ENCODE measurements at regions not wholly inside any gene's neighbourhood (a gene's known extent, or its start where the extent isn't known, plus 50 kb on each side); places are given as distances from the start of the nearest gene placed in this dataset.
"Not testable (repeated sequence)": the region's sequence is repeated elsewhere in the genome, so short reads cannot be mapped to it uniquely, and the experiment has no call there.

DNA sequence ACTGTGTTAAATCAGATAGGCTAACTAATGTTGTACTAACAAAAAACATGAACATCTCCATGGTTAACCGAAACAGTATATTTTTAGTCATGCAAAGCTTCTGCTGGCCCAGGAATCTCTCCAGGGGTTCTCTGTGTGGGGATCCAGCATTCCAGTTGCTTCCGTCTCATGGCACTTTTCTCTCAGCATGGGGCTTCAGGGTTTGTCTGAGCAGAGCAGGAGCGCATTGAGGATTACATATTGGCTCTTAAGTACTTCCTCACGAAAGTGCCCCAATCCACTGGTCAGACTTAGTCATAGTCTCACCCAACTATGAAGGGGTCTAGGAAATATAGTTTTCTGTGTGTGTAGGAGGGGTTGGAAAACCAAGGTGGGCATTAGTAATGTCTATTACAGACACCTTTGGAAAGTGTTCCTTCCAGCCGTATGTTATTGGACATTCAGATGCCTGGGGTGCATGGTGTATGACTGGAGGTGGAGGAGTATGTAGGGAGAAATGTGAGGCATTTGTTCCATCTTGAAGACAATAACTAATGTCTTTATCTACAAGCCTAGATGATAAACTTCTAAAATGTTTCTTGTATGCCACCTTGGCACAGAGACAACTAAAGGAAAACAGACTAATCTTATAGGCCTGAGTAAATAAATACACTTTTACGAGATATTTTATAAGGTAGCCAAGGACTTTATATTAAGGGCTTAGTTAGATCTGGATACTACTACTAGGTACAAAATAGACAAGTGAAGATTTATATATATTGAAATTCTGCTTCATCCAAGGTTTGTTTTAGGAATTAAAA is 123.8 kb upstream of the ZEB2 start:
- no peak for DNase-seq (ENCODE audit: low read depth in 2 of 2)

DNA sequence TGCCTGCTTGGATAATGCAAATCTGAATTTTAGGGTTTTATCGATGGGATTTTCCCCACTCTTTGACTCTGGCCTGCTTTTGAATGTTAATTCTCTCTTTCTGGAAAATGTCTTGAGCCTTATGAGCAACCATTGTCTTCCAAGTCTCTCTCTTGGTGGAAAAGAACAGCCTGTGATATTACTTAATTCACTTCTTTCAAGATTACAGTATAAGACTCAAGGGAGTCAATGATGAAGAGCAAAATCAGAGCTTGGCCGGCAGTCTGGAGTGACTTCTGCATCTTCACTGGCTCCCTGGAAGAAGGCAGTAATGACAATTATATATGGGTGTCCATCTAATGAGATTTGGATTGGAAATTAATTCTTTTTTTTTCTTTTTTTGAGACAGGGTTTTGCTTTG is 122.9 kb upstream of the ZEB2 start:
- no peak for DNase-seq (ENCODE audit: low read depth in 2 of 2)

DNA sequence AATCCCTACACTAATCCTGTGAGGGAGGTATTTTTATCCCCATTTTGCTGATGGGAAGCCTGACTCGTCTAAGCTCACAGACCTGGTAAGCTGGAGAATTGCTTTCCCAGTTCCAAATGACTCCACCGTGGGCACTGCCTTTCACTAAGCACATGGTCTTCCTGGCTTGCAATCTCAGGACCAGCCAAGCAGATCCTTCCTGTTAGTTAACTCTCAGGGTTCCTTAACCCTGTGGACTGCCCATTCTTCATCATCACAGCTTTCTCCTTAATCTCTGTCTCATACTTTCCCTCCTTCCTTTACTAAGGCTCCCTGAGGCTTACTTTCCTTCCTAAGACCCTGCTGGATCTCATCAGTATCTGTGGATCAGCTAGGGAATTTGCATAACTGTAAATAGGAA is 122.2 kb upstream of the ZEB2 start:
- DNase-seq (ENCODE audit: low read depth in 2 of 2): no peak

DNA sequence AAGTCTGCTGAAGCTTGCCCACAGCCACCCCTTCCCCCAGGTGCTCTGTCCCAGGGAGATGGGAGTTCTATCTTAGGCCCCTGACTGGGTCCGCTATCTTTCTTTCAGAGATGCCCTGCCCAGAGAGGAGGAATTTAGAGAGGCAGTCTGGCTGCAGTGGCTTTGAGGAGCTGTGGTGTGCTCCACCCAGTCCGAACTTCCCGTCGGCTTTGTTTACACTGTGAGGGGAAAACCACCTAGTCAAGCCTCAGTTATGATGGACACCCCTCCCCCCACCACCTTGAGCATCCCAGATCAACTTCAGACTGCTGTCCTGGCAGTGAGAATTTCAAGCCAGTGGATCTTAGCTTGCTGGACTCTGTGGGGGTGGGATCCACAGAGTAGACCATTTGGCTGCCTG is 118.3 kb upstream of the ZEB2 start:
- not testable (repeated sequence) for DNase-seq (ENCODE audit: low read depth in 2 of 2)

DNA sequence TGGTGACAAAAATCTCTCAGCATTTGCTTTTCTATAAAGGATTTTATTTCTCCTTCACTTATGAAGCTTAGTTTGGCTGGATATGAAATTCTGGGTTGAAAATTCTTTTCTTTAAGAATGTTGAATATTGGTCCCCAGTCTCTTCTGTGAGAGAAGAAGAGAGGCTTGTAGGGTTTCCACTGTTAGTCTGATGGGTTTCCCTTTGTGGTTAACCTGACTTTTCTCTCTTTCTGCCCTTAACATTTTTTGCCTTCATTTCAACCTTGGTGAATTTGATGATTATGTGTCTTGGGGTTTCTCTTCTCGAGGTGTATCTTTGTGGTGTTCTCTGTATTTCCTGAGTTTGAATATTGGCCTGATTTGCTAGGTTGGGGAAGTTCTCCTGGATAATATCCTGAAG is 116.9 kb upstream of the ZEB2 start:
- not testable (repeated sequence) for DNase-seq (ENCODE audit: low read depth in 2 of 2)

DNA sequence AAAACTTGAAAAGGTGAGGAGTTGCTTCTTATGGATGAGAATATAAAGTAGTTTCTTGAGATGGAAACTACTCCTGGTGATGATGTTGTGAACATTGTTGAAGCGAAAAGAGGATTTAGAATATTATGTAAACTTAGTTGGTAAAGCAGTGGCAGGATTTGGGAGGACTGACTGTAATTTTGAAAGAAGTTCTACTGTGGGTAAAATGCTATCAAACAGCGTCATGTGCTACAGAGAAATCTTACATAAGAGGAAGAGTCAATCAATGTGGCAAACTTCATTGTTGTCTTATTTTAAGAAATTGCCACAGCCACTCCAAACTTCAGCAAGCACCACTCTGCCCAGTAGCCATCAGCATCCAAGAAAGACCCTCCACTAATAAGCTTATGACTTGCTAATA is 112.9 kb upstream of the ZEB2 start:
- DNase-seq (ENCODE audit: low read depth in 2 of 2): no peak

DNA sequence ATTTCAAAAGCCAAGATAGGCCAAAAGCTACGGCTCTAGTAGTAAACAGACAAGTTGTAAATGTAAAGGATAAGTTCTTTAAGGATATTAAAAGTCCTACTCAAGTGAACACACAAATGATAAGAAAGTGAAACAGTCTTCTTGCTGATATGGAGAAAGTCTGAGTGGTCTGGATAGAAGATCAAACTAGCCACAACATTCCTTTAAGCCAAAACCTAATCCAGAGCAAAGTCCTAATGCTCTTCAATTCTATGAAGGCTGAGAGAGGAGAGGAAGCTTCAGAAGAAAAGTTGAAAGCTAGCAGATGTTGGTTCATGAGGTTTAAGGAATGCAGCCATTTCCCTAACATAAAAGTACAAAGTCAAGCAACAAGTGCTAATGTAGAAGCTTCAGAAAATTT is 111.7 kb upstream of the ZEB2 start:
- no peak for DNase-seq (ENCODE audit: low read depth in 2 of 2)

DNA sequence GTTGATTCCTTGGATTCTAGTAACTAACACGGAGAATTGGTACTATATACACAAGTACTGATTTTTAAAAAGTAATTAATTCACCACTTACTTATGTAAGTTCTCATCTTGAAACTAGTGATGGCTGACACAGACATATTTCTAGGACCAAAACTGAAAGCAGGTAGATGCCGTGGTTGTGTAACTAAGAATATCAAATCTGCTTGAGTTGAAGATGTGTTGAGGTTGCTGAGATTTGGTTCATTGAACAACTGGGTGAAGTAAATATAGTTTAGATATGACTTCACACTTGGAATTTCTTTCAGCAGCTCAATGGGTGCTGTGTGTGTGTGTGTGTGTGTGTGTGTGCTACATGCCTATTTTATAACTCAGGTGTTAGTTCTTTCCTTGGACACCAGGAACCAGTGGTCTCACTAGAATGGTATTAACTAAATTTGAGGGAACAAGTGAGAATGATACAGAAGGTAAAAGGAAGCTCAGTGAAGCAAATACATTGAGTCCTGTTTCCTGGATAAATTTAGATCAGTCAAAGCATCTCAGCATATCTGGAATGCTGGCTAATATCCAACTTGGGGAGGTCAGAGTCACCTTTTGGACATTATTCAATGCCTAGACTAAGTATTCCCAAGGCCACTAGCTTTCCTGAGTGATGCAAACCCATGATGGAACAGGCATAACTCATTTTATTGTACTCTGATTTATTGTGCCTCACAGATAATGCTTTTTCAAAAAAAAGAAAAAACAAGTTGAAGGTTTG is 110.7 kb upstream of the ZEB2 start:
- no peak for DNase-seq (ENCODE audit: low read depth in 2 of 2)

DNA sequence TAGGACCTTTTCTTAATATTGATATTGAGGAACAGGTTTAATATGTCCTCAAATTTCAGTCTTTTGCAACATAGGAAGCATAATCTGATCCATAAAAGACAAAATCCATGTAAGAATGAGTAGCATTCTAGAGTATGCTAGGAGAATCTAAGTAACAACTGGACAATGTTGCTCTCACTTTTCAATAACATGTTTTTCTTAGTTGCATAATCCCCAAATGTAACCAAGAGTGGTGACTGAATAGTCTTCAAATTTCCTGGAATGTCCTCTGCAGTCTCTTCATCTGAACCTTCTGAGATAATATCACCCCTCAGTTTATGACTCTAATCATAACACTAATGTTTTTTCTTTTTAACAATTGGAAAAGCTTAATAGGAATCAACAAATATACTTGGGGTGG is 110.0 kb upstream of the ZEB2 start:
- DNase-seq (ENCODE audit: low read depth in 2 of 2): no peak

DNA sequence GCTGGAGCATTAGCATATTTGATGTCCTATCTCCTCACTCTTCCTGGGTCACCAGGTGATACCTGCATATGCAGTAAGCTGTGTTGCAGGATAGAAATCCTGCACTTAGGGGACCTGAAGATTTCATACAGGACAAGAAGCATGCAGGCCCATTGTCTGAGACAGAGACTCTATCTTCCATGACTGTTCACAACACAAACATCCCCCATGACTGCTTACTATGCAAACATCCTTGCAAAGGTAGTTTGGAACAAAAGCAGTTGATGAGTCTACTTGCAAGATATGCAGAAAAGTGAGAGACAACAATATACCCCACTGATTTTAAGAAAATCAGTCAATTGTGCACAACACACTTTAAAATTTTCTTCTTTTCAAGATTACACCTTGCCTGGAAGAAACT is 108.6 kb upstream of the ZEB2 start:
- no peak for DNase-seq (ENCODE audit: low read depth in 2 of 2)

DNA sequence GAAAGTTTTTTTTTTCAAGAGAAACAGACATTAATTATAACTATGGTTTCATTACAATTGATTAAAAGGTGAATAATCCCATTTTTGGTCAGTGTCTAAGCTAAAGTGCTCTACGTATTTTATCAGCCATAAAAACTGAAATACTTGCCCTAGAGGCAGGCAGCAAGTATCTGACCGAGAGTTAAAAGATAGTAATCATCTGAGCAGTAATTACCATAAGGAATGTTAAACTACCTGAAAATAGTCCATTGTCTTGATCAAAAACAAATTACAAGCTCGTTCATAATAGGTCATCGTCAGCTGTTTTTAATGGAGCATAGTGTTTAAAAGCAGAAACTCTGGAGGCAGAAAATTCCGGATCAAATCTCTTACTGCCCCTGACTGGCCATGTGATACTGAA is 105.7 kb upstream of the ZEB2 start:
- no peak for DNase-seq (ENCODE audit: low read depth in 2 of 2)

DNA sequence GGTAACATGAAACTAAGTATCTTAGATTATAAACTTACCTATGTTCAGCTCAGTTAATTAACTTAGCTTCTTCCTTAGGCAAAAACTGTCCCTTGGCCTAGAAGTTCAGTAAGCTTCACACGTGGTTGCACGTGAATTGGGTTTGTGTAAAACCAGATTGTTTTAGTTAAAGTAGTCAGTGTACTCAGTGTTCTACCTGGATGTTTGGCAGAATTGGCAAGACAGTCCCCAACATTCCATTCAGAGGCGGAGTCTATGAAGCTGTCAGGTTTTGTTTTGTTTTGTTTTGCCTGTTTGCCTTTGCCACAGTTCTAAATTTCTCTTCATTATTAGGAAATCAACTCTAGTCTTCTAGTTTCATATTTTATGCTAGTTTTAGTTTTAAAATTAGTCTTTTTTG is 105.3 kb upstream of the ZEB2 start:
- no peak for DNase-seq (ENCODE audit: low read depth in 2 of 2)

DNA sequence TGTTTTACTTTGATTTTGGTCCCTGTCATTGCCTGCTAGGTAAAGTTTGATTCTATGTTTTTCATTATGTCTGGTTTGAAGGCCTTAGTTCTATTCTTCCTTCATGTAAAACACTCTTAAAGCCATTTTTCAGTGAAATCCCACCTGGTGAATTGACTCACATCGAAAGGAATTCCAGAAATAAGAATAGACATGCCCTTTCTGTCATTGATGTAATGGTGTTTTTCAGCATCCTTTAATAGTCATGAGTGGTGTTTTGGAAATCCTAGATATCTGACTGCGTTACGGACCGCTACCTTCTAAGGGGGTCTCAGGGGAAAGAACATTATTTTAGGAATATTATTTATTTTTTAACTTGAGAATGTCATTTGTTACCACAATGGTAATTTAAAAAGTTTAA is 104.5 kb upstream of the ZEB2 start:
- no peak for DNase-seq (ENCODE audit: low read depth in 2 of 2)

DNA sequence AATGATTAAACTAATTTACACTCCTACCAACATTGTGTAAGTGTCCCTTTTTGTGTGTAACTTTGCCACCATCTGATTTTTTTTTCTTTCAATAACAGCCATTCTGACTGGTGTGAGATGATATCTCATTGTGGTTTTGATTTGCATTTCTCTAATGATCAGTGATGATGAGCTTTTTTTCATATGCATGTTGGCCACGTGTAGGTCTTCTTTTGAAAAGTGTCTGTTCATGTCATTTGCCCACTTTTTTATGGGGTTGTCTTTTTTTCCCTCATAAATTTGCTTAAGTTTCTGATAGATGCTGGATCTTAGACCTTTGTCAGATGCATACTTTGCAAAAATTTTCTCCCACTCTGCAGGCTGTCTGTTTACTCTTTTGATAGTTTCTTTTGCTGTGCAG is 102.5 kb upstream of the ZEB2 start:
- DNase-seq (ENCODE audit: low read depth in 2 of 2): not testable (repeated sequence)

DNA sequence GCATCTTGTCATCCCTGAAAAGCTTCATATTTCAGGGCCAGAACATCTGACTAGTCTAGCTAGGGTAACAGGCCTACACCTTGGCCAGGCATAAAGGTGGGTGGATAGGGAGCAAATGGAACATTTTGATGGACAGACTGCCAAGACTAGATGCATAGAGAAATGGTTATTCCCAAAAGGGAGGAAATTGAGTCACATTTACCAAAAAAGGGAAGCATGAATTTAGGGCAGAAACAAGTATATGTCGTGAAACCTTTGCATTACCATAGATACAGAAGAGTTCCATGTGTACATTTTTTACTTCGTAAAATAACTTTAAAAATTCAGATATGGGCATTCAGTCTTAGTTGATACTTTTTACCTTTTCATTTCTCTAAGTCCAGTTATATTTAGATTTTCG is 101.3 kb upstream of the ZEB2 start:
- DNase-seq (ENCODE audit: low read depth in 2 of 2): no peak

DNA sequence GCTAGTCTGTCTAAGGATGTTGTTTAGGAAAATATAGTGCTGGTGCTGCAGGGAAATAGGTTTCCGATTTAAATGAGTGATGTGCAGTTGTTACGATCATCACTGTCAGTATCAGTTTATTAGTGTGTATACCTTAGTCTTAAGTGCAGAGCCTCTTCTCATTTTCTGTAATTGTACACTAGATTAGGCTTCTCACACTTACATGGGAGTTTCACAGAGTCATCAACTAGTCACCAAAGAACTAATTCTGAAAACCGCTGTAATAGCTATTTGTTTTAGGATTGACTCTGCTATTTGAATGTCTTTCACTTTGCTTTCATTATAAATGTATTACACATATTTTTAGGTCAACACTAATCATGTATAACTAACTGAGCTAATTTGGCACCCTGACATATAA is 99.8 kb upstream of the ZEB2 start:
- DNase-seq (ENCODE audit: low read depth in 2 of 2): no peak

DNA sequence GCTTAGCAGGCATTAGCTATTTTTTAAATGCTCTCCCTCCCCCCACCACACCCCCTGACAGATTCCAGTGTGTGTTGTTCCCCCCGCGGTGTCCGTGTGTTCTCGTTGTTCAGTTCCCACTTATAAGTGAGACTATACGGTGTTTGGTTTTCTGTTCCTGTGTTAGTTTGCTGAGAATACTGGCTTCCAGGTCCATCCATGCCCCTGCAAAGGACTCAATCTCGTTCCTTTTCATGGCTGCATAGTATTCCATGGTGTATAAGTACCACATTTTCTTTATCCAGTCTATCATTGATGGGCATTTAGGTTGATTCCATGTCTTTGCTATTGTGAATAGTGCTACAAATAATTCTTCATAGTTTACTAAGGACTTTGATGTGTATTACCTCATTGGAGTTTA is 97.3 kb upstream of the ZEB2 start:
- not testable (repeated sequence) for DNase-seq (ENCODE audit: low read depth in 2 of 2)

DNA sequence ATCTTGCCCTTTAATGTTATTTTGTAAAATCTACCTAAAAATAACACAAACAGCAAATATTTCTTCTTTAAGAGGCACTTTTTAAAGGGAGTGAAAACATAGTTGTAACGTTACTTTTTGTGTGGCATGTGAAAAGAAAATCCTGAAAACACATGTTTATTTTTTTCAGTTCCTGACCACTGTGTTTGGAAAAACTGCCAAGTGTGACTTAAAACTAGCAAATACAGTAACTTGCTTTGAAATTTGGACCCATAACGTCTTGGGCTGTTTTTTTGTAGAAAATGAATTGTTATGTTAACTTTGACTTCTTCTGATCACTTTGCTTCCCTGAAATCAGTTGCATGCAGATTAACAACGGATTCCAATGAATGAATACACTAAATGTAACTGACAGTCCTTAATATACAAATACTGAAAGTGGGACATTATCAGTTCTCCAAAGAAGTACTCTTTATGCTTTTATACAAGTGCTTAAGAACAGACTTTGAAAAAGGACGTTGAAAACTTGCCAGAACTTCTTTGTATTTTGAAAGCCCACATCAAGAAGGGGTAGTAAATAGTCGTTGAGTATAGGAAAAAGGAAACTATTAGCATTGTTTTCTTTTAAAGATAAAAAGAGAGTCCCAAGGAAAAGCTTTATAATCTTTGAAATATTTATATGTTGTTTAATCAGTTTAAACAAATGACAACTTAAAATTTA is 96.1 kb upstream of the ZEB2 start:
- DNase-seq (ENCODE audit: low read depth in 2 of 2): no peak

DNA sequence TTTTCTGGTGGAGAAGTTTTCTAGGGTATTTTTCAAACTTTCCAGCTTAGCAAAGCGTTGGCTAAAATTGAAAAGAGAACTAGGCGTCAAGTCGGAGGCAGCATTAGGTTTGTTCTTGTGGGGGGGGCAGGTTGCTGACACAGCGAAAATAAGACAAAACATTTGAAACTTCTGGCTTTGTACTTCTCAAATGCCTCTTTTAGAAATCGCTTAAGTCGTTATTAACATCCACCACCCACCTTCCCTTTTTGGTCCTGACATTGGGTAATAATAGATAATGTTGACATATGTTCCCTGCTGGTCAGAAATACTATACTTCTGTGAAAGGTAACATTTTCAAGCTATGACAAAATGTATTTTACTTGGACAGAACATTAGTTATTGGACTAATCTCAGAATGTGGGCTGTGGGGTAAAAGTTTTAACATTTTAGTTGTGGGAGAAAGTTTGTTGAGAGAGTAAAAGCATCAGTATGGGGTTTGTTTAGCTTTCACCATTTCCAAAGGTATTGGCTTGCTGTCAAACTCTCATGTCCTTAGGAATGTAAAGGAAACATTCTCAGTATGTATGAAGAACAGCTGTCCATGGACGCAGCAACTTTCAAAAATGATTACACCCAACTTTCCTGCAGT is 88.1 kb upstream of the ZEB2 start:
- no peak for DNase-seq (ENCODE audit: low read depth in 2 of 2)

DNA sequence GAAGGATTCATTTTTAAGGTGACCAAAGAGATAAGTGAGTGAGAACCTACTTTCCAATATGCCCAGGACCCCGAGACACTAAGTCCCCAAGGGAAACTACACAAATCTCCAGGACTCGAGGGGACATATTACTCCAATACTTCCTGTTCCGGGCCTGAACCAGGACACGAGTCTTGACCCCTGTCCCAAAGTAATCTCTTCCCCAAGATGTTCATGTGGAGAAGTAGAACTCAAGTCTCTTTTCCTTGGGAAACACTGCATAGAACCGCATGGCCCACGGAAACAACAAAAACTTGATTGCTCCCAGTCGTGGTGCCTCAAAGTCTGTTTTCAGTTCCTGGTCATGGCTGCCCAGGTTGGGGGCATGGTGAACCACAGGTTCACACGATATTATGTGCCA is 87.2 kb upstream of the ZEB2 start:
- DNase-seq (ENCODE audit: low read depth in 2 of 2): no peak

DNA sequence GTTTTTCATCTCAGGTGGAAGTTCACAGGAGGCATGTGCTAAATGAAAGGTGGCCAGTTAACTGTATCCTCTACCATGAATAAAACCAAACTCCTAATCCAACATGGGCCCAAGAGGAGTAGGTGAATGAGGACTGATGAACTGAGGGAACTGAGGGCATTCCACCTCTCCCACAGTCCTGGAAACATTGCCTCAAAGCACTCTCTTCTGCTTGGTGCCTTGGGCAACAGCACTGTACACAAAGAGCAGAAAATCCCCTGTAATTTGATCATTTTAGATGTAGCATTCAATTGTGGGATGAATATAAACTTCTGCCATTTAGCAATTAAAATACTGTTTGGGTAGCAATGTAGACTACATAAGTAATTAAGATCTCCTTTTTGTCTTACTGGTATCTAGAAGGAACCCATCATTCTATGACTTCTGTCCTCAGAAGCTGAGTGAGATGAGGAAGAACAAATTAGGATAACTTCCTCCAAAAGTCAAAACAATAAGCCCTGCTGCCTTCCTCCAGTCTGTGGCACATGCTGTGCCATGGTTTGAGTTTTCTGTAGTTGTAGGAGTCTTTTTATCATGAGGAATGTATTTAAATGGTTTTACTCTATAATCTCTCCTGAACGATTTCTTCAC is 86.7 kb upstream of the ZEB2 start:
- no peak for DNase-seq (ENCODE audit: low read depth in 2 of 2)

Data from stimulated activated CD8-positive, alpha-beta memory T cell treated with anti-CD3 and anti-CD28 coated beads, Interleukin-2, amount 100 ng/mL, for 1 hour (primary cell).